Keratinocyte (primary cell): ENCODE measurements at regions not wholly inside any gene's neighbourhood (a gene's known extent, or its start where the extent isn't known, plus 50 kb on each side); places are given as distances from the start of the nearest gene placed in this dataset.

Experiments
- DNase-seq: peaks from one replicate; pipeline ENCODE4 v3.0.0-alpha.2; 2011; ENCODE audit warnings: low read depth, missing footprints, low spot score
- FAIRE-seq: peaks from 2 replicates; lab custom pipeline; 2011; peaks lifted over from hg19 to GRCh38; lab: Jason Lieb, UNC
- H2AFZ ChIP-seq: 2 replicates; pipeline ENCODE4 v1.6.0; 2012; ENCODE audit warnings: low read length, control low read depth, inconsistent platforms; ENCODE audit not compliant: control insufficient read depth
- H3K27ac ChIP-seq: 2 replicates; pipeline ENCODE4 v1.5.1; 2011; ENCODE audit warnings: low read length; ENCODE audit not compliant: control insufficient read depth, insufficient read depth
- H3K27me3 ChIP-seq: 3 replicates; pipeline ENCODE4 v1.6.0; 2011; ENCODE audit warnings: low read length; ENCODE audit not compliant: control insufficient read depth, insufficient read depth; ENCODE audit errors: extremely low read depth
- H3K36me3 ChIP-seq, 2 experiments: 2 replicates in 1 of 2; 3 replicates in 1 of 2; pipeline ENCODE4 v1.5.1; 2011; ENCODE audit warnings: low read length in 2 of 2, mild to moderate bottlenecking in 1 of 2; ENCODE audit not compliant: control insufficient read depth in 2 of 2, insufficient read depth in 2 of 2; ENCODE audit errors: extremely low read depth in 1 of 2
- H3K4me1 ChIP-seq: 3 replicates; pipeline ENCODE4 v1.5.1; 2011; ENCODE audit warnings: low read length; ENCODE audit not compliant: control insufficient read depth, insufficient read depth; ENCODE audit errors: extremely low read depth
- H3K4me2 ChIP-seq: 3 replicates; pipeline ENCODE4 v1.6.0; 2011; ENCODE audit warnings: low read depth, low read length; ENCODE audit not compliant: control insufficient read depth, insufficient read depth; ENCODE audit errors: extremely low read depth
- H3K4me3 ChIP-seq, 3 experiments: fragments of 200-600 bp in 1 of 3; sonication (generic) in 1 of 3; 2 replicates in 2 of 3; 3 replicates in 1 of 3; pipeline ENCODE4 v1.5.1; 2011 to 2016; ENCODE audit warnings: low read length in 3 of 3, mild to moderate bottlenecking in 3 of 3, control low read depth in 2 of 3, inconsistent platforms in 1 of 3, low read depth in 1 of 3, mixed read lengths in 1 of 3, mixed run types in 1 of 3, moderate library complexity in 1 of 3; ENCODE audit not compliant: control insufficient read depth in 2 of 3, insufficient read depth in 2 of 3; ENCODE audit errors: extremely low read depth in 1 of 3
- H3K79me2 ChIP-seq: 2 replicates; pipeline ENCODE4 v1.6.0; 2012; ENCODE audit warnings: low read length; ENCODE audit not compliant: control insufficient read depth, insufficient read depth
- H3K9ac ChIP-seq: 3 replicates; pipeline ENCODE4 v1.6.0; 2011; ENCODE audit warnings: low read length; ENCODE audit not compliant: control insufficient read depth, insufficient read depth; ENCODE audit errors: extremely low read depth
- H3K9me1 ChIP-seq: 3 replicates; pipeline ENCODE4 v1.6.0; 2011; ENCODE audit warnings: low read length; ENCODE audit not compliant: control insufficient read depth, insufficient read depth; ENCODE audit errors: extremely low read depth
- H3K9me3 ChIP-seq: 2 replicates; pipeline ENCODE4 v1.5.1; 2012; ENCODE audit warnings: low read depth, low read length; ENCODE audit not compliant: control insufficient read depth
- H4K20me1 ChIP-seq: 3 replicates; pipeline ENCODE4 v1.6.0; 2011; ENCODE audit warnings: low read length; ENCODE audit not compliant: control insufficient read depth, insufficient read depth; ENCODE audit errors: extremely low read depth
- EZH2 ChIP-seq: IDR thresholded peaks from one replicate; pipeline ENCODE4 v1.6.1; 2012; ENCODE audit warnings: inconsistent platforms, mild to moderate bottlenecking, low read length, moderate library complexity
- dilution Hi-C: fragments of 300-500 bp; cut with MboI; formaldehyde crosslinking; loops from one replicate; pipeline ENCODE4 v1.7.0; 2020; ENCODE audit warnings: low sequenced_read_pairs; ENCODE audit not compliant: extremely low pct_ligation_motif_present
- TF ChIP-seq, protein P1 (sequence below), 3 experiments: IDR thresholded peaks in 1 of 3; conservative IDR thresholded peaks in 1 of 3; optimal IDR thresholded peaks in 1 of 3; 2 replicates in 2 of 3; 3 replicates in 1 of 3; pipeline versions ENCODE3 to v1.5.1; 2011; ENCODE audit warnings: low read length in 3 of 3, mild to moderate bottlenecking in 3 of 3, moderate library complexity in 2 of 3, control low read depth in 1 of 3, inconsistent platforms in 1 of 3; ENCODE audit not compliant: insufficient read depth in 2 of 3; ENCODE audit errors: extremely low read depth in 1 of 3

DNA sequence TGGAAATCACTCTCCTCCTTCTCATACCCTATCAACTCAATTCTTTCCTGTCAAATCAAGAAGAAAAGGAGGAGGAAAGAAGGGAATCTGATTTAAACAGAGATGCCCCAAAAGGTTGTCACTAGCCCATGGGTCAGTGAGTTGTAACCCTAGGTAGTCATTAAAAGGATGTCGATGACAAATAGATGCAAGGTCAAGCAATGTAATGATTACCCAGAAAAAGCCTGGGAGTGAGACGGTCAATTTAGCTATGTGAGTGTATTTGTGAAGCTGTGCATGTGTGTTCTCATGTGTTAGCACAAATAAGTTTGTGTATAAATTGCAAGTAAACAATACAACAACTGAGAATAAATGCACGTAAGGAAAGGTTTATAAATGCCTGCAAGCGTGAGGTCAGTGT, 190.5 kb upstream of the PMFBP1 start:
- H3K27me3 ChIP-seq = no peaks in the 10 kb centered on the region
- H3K4me1 ChIP-seq = no peaks in the 10 kb centered on the region
- no peak for FAIRE-seq
- H3K9me3 ChIP-seq = no peaks in the 10 kb centered on the region
- no peaks in the 10 kb centered on the region for H4K20me1 ChIP-seq
- DNase-seq = no peak
- TF ChIP-seq, protein P1, sequence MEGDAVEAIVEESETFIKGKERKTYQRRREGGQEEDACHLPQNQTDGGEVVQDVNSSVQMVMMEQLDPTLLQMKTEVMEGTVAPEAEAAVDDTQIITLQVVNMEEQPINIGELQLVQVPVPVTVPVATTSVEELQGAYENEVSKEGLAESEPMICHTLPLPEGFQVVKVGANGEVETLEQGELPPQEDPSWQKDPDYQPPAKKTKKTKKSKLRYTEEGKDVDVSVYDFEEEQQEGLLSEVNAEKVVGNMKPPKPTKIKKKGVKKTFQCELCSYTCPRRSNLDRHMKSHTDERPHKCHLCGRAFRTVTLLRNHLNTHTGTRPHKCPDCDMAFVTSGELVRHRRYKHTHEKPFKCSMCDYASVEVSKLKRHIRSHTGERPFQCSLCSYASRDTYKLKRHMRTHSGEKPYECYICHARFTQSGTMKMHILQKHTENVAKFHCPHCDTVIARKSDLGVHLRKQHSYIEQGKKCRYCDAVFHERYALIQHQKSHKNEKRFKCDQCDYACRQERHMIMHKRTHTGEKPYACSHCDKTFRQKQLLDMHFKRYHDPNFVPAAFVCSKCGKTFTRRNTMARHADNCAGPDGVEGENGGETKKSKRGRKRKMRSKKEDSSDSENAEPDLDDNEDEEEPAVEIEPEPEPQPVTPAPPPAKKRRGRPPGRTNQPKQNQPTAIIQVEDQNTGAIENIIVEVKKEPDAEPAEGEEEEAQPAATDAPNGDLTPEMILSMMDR (optimal IDR thresholded peaks at IDR 0.05 in 1 of 3, IDR thresholded peaks at IDR 0.05 in 1 of 3, conservative IDR thresholded peaks at IDR 0.05 in 1 of 3; ENCODE audit: extremely low read depth in 1 of 3, insufficient read depth in 2 of 3, low read length in 3 of 3) = no peak
- H3K4me3 ChIP-seq = no peak overlapping the region
- H2AFZ ChIP-seq = no peak overlapping the region
- H3K36me3 ChIP-seq = no peaks in the 10 kb centered on the region
- H3K79me2 ChIP-seq = no peaks in the 10 kb centered on the region
- H3K4me2 ChIP-seq = no peak overlapping the region
- no peak overlapping the region for H3K9ac ChIP-seq
- no peak overlapping the region for H3K27ac ChIP-seq
- dilution Hi-C loops = no loop called here
- H3K9me1 ChIP-seq = no peaks in the 10 kb centered on the region

DNA sequence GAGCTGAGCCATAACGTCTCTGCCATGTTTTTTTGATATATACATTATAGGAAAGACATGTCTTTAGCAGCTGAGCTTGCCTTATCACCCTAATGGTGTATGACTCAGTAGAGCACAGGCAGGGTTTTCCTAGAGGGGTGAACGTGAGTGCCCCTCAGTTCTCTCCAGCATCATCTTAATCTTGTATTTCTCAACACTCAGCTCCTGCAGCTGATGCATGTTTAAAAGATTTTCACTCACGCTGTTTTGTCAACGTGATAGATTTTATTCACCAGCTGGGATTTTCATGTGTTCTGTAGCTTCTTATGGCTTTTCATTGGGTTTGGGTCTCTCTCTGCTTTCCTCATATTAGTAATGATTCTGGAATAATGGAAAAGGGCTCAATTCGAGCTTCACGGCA, 186.0 kb upstream of the PMFBP1 start:
- no peaks in the 10 kb centered on the region for H3K9me1 ChIP-seq
- H3K36me3 ChIP-seq = no peaks in the 10 kb centered on the region
- DNase-seq (no peak), FAIRE-seq (no peak)
- H3K79me2 ChIP-seq = no peaks in the 10 kb centered on the region
- no peaks in the 10 kb centered on the region for H3K4me1 ChIP-seq
- no peak overlapping the region for H2AFZ ChIP-seq
- no peak overlapping the region for H3K27ac ChIP-seq
- TF ChIP-seq, protein P1 (optimal IDR thresholded peaks at IDR 0.05 in 1 of 3, IDR thresholded peaks at IDR 0.05 in 1 of 3, conservative IDR thresholded peaks at IDR 0.05 in 1 of 3; ENCODE audit: extremely low read depth in 1 of 3, insufficient read depth in 2 of 3, low read length in 3 of 3) = no peak
- TF ChIP-seq EZH2 = no peak
- dilution Hi-C loops = no loop called here
- H3K9ac ChIP-seq = no peak overlapping the region
- no peaks in the 10 kb centered on the region for H4K20me1 ChIP-seq
- H3K9me3 ChIP-seq = no peaks in the 10 kb centered on the region
- no peak overlapping the region for H3K4me2 ChIP-seq
- H3K27me3 ChIP-seq = no peaks in the 10 kb centered on the region
- H3K4me3 ChIP-seq = no peak overlapping the region
